Endothelial cell of umbilical vein (primary cell): ENCODE measurements at regions not wholly inside any gene's neighbourhood (a gene's known extent, or its start where the extent isn't known, plus 50 kb on each side); places are given as distances from the start of the nearest gene placed in this dataset.

Source experiments
- BruUV-seq: library from RNA; stranded (reverse); fragments of 400-500 nt; replicated peaks from 2 replicates; lab custom pipeline; 2021; lab: Mats Ljungman, UMichigan
- CTCF ChIA-PET: fragments of 300-600, 350-600 bp; sonication (Branson Sonifier 250); formaldehyde crosslinking; loops from one replicate; lab custom pipeline; 2021; ENCODE audit warnings: antibody characterized with exemption, inconsistent platforms; lab: Charles Lee
- POLR2A ChIA-PET: fragments of 300-600, 350-600 bp; sonication (Branson Sonifier 250); formaldehyde crosslinking; loops from one replicate; lab custom pipeline; 2021; ENCODE audit warnings: antibody characterized with exemption, inconsistent platforms; lab: Charles Lee
- DNase-seq: peaks from one replicate; pipeline ENCODE4 v3.0.0-alpha.2; 2011; ENCODE audit warnings: low read depth, low spot score
- FAIRE-seq: peaks from 2 replicates; lab custom pipeline; 2011; peaks lifted over from hg19 to GRCh38; lab: Jason Lieb, UNC
- H2AFZ ChIP-seq: 2 replicates; pipeline ENCODE4 v1.6.0; 2012; ENCODE audit warnings: low read depth, low read length, control low read depth, inconsistent platforms
- H3K27ac ChIP-seq: 2 replicates; pipeline ENCODE4 v1.5.1; 2011; ENCODE audit warnings: low read depth, mild to moderate bottlenecking, control low read depth, low read length, moderate library complexity; ENCODE audit not compliant: insufficient read depth
- H3K27me3 ChIP-seq, 2 experiments: 2 replicates each; pipeline versions ENCODE4 v1.6.0 to v1.6.1; 2011; ENCODE audit warnings: low read length in 2 of 2, mixed read lengths in 1 of 2; ENCODE audit not compliant: control insufficient read depth in 2 of 2, insufficient read depth in 2 of 2
- H3K36me3 ChIP-seq, 2 experiments: 2 replicates in 1 of 2; 3 replicates in 1 of 2; pipeline ENCODE4 v1.5.1; 2011; ENCODE audit warnings: low read length in 2 of 2, mild to moderate bottlenecking in 1 of 2, moderate library complexity in 1 of 2; ENCODE audit not compliant: control insufficient read depth in 2 of 2, insufficient read depth in 2 of 2; ENCODE audit errors: extremely low read depth in 1 of 2
- H3K4me1 ChIP-seq: 3 replicates; pipeline ENCODE4 v1.5.1; 2011; ENCODE audit warnings: mild to moderate bottlenecking, low read length; ENCODE audit not compliant: control insufficient read depth, insufficient read depth; ENCODE audit errors: extremely low read depth
- H3K4me2 ChIP-seq: 2 replicates; pipeline ENCODE4 v1.6.1; 2011; ENCODE audit warnings: low read length, control low read depth, mixed read lengths; ENCODE audit not compliant: insufficient read depth
- H3K4me3 ChIP-seq, 3 experiments: fragments of 200-600 bp in 1 of 3; sonication (generic), shearing (Covaris generic) in 1 of 3; replicated peaks in 1 of 3; 2 replicates each; pipeline ENCODE4 v1.5.1; 2011 to 2016; ENCODE audit warnings: control low read depth in 3 of 3, low read length in 3 of 3, mild to moderate bottlenecking in 2 of 3, inconsistent platforms in 1 of 3, low read depth in 1 of 3, moderate library complexity in 1 of 3; ENCODE audit not compliant: insufficient read depth in 1 of 3
- H3K79me2 ChIP-seq: 2 replicates; pipeline ENCODE4 v1.6.0; 2012; ENCODE audit warnings: low read length, inconsistent platforms; ENCODE audit not compliant: control insufficient read depth, insufficient read depth
- H3K9ac ChIP-seq: replicated peaks from 2 replicates; pipeline ENCODE3; 2011; ENCODE audit warnings: low read length, control low read depth; ENCODE audit not compliant: insufficient read depth; ENCODE audit errors: extremely low read depth
- H3K9me1 ChIP-seq: replicated peaks from 3 replicates; pipeline ENCODE4 v1.6.0; 2011; ENCODE audit warnings: mild to moderate bottlenecking, low read length; ENCODE audit not compliant: control insufficient read depth, insufficient read depth; ENCODE audit errors: extremely low read depth
- H3K9me3 ChIP-seq: replicated peaks from 2 replicates; pipeline ENCODE4 v1.5.1; 2012; ENCODE audit warnings: low read length, inconsistent platforms; ENCODE audit not compliant: control insufficient read depth, insufficient read depth
- H4K20me1 ChIP-seq: replicated peaks from 2 replicates; pipeline ENCODE3; 2011; ENCODE audit warnings: mild to moderate bottlenecking, low read length; ENCODE audit not compliant: control insufficient read depth, insufficient read depth; ENCODE audit errors: extremely low read depth
- GATA2 ChIP-seq: IDR thresholded peaks from 2 replicates; pipeline ENCODE4 v1.7.0; 2011; ENCODE audit warnings: low read depth, mild to moderate bottlenecking, moderate library complexity, mixed read lengths, low read length; ENCODE audit not compliant: insufficient read length, insufficient read depth
- dilution Hi-C: fragments of 300-500 bp; cut with MboI; formaldehyde crosslinking; loops from one replicate; pipeline ENCODE4 v1.15.0; 2019; ENCODE audit warnings: low sequenced_read_pairs; ENCODE audit not compliant: extremely low pct_ligation_motif_present
- intact Hi-C: fragments of 100-400 bp; cut with micrococcal nuclease; formaldehyde crosslinking; loops from one replicate; pipeline ENCODE4 v1.10.0; 2022
- TF ChIP-seq, protein P1 (sequence below), 2 donors: IDR thresholded peaks; 1 replicate in 1 of 2; 2 replicates in 1 of 2; pipeline ENCODE4 v1.5.1; 2011; ENCODE audit warnings: low read length in 2 of 2, mild to moderate bottlenecking in 2 of 2, moderate library complexity in 2 of 2, control low read depth in 1 of 2, inconsistent platforms in 1 of 2, low read depth in 1 of 2; ENCODE audit not compliant: insufficient read depth in 1 of 2; ENCODE audit errors: extremely low read depth in 1 of 2

DNA sequence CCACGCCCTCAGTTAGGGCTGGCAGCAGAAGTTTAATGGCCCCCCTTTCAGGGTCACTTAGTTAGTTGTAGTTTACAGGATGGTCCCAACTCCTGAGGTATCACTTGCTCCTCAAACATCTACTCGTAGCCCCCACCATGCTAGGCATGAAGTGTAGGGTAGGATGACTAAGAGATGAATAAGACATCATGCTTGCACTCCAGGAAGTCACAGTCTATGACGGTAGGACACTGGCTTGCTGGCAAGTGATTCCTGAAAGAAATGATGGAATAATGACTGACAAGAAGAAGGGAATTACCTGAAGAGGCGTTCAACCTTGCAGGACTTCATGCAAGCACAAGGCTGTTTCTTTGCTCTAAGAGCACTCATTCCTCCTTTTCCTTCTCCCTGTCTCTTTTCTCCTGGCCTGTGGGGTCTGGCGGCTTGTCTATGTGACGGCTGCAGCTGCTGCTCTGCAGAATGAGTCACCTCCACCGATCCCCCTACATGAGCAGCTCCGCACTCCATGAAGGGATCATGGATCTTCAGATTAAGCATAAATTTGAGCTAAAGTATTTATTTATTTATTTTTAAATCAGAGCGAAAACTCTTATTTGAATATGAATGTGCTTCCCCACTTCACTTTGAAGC, 82.9 kb upstream of the BOC start:
- no peaks in the 10 kb centered on the region for H3K9me3 ChIP-seq
- no peak overlapping the region for H3K9ac ChIP-seq
- ChIA-PET POLR2A (no interaction called here), CTCF (interaction anchor here (1.1 kb wide), 1 partner anchor 13 kb away, joined by 3 read pairs; no protein-coding TSS in a partner anchor)
- DNase-seq (no peak), FAIRE-seq (no peak)
- dilution Hi-C loops, result no loop called here
- intact Hi-C loops, result no loop called here
- no peak for TF ChIP-seq GATA2
- TF ChIP-seq, protein P1, sequence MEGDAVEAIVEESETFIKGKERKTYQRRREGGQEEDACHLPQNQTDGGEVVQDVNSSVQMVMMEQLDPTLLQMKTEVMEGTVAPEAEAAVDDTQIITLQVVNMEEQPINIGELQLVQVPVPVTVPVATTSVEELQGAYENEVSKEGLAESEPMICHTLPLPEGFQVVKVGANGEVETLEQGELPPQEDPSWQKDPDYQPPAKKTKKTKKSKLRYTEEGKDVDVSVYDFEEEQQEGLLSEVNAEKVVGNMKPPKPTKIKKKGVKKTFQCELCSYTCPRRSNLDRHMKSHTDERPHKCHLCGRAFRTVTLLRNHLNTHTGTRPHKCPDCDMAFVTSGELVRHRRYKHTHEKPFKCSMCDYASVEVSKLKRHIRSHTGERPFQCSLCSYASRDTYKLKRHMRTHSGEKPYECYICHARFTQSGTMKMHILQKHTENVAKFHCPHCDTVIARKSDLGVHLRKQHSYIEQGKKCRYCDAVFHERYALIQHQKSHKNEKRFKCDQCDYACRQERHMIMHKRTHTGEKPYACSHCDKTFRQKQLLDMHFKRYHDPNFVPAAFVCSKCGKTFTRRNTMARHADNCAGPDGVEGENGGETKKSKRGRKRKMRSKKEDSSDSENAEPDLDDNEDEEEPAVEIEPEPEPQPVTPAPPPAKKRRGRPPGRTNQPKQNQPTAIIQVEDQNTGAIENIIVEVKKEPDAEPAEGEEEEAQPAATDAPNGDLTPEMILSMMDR (IDR thresholded peaks at IDR 0.05; ENCODE audit: extremely low read depth in 1 of 2, insufficient read depth in 1 of 2, low read depth in 1 of 2, low read length in 2 of 2), result no peak
- no peak overlapping the region for H3K27ac ChIP-seq
- no peak overlapping the region for H2AFZ ChIP-seq
- H3K79me2 ChIP-seq, result no peaks in the 10 kb centered on the region
- H3K4me1 ChIP-seq, result no peaks in the 10 kb centered on the region
- no peaks in the 10 kb centered on the region for H4K20me1 ChIP-seq
- no peaks in the 10 kb centered on the region for H3K36me3 ChIP-seq
- H3K4me3 ChIP-seq, result no peak overlapping the region
- no peaks in the 10 kb centered on the region for H3K9me1 ChIP-seq
- H3K4me2 ChIP-seq, result no peak overlapping the region
- no TSS peak for BruUV-seq
- H3K27me3 ChIP-seq, result no peaks in the 10 kb centered on the region

DNA sequence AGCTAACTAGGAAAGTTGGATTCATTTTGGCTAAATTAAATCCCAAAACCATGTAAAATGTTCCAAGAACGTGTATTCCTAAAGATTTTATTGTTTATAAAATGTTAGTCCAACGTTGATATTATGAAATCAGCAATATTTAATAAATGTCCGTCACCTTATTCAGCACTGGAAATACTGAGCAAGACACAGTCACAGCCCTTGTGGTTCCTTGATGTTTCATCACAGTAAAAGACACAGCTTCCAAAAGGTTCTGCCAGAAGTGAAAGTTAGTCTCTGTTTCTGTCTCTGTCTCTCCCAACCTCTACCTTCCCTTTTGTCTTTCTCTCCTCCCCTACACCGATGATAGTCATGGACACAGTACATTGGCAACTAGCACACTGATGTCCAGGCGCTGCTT, 82.2 kb upstream of the BOC start:
- Histone ChIP-seq H3K9ac (no peak overlapping the region), H3K27me3 (no peaks in the 10 kb centered on the region), H3K9me1 (no peaks in the 10 kb centered on the region), H3K36me3 (no peaks in the 10 kb centered on the region), H3K9me3 (no peaks in the 10 kb centered on the region), H3K4me3 (no peak overlapping the region), H3K4me1 (no peaks in the 10 kb centered on the region), H3K27ac (no peak overlapping the region), H3K4me2 (no peak overlapping the region), H4K20me1 (no peaks in the 10 kb centered on the region), H3K79me2 (no peaks in the 10 kb centered on the region), H2AFZ (no peak overlapping the region)
- FAIRE-seq (no peak), DNase-seq (no peak)
- TF ChIP-seq GATA2, result no peak
- ChIA-PET POLR2A (no interaction called here), CTCF (interaction anchor here (1.1 kb wide), 1 partner anchor 14 kb away, joined by 3 read pairs; no protein-coding TSS in a partner anchor)
- intact Hi-C loops, result no loop called here
- dilution Hi-C loops, result no loop called here
- BruUV-seq, result no TSS peak
